ENCODE measurements at regions not wholly inside any gene's neighbourhood (a gene's known extent, or its start where the extent isn't known, plus 50 kb on each side); places are given as distances from the start of the nearest gene placed in this dataset.
"Not testable (repeated sequence)": the region's sequence is repeated elsewhere in the genome, so short reads cannot be mapped to it uniquely, and the experiment has no call there.

DNA sequence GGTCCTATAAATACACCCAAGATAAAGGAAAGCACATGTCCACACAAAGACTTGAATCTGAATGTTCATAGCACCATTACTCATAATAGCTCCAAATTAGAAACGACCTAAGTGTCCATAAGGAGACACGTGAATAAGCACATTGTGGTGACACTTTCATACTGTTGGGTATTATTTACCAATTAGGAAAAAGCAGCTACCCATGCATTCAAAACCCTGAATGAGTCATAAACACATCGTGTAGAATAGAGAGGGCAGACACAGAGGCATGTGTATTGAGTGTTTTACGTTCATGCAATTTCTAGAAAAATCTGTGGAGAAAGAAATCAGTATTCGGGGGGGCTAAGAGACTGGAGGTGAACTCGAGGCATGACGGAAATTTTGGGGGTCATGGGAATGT, 396.7 kb downstream of the THBS2 start:
- DNase-seq (ENCODE audit: low read depth): no peak
- no peak overlapping the region for H3K4me3 ChIP-seq (ENCODE audit: low read depth, low read length)
- TF ChIP-seq CTCF (IDR thresholded peaks at IDR 0.05; ENCODE audit: low read depth, low read length, missing control alignments): no peak

- DNase-seq (ENCODE audit: low read depth): no peak
- TF ChIP-seq CTCF (IDR thresholded peaks at IDR 0.05; ENCODE audit: low read depth, low read length, missing control alignments): no peak
- H3K4me3 ChIP-seq (ENCODE audit: low read depth, low read length): no peak overlapping the region
These were observed 401.2 kb downstream of the THBS2 start for GRCh38 chr6:168852376-168852884.

GRCh38 chr6:168851460-168852375, 401.9 kb downstream of the THBS2 start:
- H3K4me3 ChIP-seq (ENCODE audit: low read depth, low read length): no peak overlapping the region
- no peak for TF ChIP-seq CTCF (IDR thresholded peaks at IDR 0.05; ENCODE audit: low read depth, low read length, missing control alignments)
- DNase-seq (ENCODE audit: low read depth): no peak

GRCh38 chr6:168850027-168850736, 403.5 kb downstream of the THBS2 start:
- not testable (repeated sequence) for DNase-seq (ENCODE audit: low read depth); H3K4me3 ChIP-seq (ENCODE audit: low read depth, low read length)

- DNase-seq (ENCODE audit: low read depth): no peak
- H3K4me3 ChIP-seq (ENCODE audit: low read depth, low read length): no peak overlapping the region
- no peak for TF ChIP-seq CTCF (IDR thresholded peaks at IDR 0.05; ENCODE audit: low read depth, low read length, missing control alignments)
These were observed 404.2 kb downstream of the THBS2 start for GRCh38 chr6:168849459-168849858.

DNA sequence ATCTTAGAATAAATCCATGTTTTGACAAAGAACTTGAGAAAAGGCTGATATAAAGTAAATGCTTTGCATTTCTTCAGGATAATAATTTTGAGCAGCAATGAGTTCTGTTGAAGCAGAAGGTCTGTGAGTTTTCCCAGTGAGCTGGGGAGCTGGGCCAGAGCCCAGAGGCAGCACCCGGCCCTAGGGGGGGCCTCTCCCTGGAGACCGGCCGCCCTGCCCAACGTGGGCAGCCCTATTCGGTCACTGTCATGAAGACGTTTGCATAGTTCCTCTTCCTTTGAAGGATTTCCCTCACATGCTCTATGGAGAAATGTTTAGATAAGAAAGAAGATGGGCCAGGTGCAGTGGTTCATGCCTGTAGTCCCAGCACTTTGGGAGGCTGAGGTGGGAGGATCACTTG, 404.8 kb downstream of the THBS2 start:
- TF ChIP-seq CTCF (IDR thresholded peaks at IDR 0.05; ENCODE audit: low read depth, low read length, missing control alignments): no peak
- no peak overlapping the region for H3K4me3 ChIP-seq (ENCODE audit: low read depth, low read length)

GRCh38 chr6:168844821-168845609, 404.0 kb downstream of the SMOC2 start:
- H3K4me3 ChIP-seq (ENCODE audit: low read depth, low read length): no peak overlapping the region
- TF ChIP-seq CTCF (IDR thresholded peaks at IDR 0.05; ENCODE audit: low read depth, low read length, missing control alignments): no peak
- no peak for DNase-seq (ENCODE audit: low read depth)

More for the DNA sequence above, 404.8 kb downstream of the THBS2 start:
- no peak for DNase-seq (ENCODE audit: low read depth)

DNA sequence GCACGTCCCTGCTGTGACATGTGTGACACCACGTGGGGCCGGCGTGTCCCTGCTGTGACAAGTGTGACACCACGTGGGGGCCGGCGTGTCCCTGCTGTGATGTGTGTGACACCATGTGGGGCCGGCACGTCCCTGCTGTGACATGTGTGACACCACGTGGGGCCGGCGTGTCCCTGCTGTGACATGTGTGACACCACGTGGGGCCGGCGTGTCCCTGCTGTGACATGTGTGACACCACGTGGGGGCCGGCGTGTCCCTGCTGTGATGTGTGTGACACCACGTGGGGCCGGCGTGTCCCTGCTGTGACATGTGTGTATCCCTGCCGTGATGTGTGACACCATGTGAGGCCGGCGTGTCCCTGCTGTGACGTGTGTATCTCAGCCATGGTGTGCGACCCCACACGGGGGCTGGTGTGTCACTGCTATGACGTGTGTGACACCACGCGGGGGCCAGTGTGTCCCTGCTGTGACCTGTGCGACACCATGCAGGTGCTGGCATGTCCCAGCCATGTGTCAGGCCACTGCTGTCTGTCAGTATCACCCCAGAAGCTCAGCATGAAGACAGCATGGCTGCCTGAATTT, 401.7 kb downstream of the SMOC2 start:
- peak; percentile 3 for DNase-seq (ENCODE audit: low read depth)

More for the DNA sequence above, 401.7 kb downstream of the SMOC2 start:
- H3K4me3 ChIP-seq (ENCODE audit: low read depth, low read length): not testable (repeated sequence)
